ENCODE measurements at regions not wholly inside any gene's neighbourhood (a gene's known extent, or its start where the extent isn't known, plus 50 kb on each side); places are given as distances from the start of the nearest gene placed in this dataset.

DNA sequence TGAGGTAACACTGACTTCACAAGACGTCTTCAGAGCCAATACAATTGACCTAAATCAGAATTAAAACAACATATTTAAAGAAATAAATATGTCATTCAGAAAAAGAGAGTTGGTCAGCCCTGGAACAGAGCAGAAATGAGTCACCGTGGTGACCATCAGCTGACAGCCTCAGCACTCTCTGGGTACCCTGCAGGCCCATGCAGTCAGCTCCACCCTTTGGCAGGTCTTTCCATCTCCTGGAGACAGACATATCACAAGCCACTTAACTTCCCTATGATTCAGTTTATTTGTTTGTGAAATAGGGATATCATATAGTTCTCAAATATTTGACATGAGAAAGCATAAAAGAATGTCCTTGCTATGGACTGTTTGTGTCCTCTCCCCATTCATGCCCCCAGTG lies 151.6 kb upstream of the MEF2C start:
- no peak for DNase-seq (ENCODE audit: low read depth)

DNA sequence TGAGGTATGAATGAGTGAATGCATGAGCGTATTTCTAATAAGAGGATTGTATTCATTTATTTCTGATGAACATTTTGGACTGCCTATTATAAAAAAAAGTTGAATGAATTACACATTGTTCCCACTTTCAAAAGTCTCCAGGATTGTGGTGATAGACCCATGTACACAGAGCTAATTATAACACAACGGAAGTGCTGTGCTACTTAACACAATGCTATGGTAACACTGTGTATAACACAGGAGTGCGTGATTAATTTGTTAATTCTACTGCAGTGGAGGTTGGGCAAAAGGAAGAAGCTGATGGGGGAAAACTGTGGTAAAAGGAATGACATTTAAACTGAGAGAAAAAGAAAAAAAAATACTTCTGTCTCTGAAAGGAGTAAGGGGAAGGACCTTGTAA lies 147.8 kb upstream of the MEF2C start:
- DNase-seq (ENCODE audit: low read depth) = no peak

DNA sequence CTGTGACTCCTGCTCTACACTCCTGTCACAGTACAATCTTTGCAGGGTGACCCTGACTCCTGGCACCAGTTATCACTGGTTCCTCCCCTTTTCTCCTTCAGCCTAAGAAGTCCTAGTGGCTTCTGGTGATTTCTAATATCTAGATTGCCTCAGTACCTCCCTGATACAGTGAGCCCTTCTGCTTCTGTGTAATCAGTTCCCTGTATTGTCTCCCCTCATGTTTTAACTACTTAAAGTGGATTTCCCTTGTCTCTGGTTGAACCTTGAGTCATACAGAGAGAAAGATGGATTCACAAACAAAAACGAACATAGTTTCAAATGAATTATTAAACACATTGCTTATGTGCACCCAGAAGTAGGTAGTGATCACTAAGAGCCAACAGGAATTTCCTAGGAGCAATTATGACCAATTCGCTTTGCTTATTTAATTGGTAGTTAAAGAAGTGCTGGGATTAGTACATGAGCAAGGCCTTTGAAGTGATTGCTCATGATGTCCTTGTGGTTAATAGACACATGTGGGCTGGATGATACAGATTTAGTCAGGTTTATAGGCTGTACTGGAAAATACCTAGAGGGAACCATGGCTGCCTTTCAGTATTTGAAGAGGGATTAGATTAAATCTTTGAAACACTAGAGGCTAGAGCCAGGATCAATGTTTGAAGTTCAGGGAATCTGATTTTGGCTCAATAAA lies 145.8 kb upstream of the MEF2C start:
- no peak for DNase-seq (ENCODE audit: low read depth)

- no peak for DNase-seq (ENCODE audit: low read depth)
Measured at GRCh38 chr5:89024045-89024444, 141.1 kb upstream of the MEF2C start.

DNA sequence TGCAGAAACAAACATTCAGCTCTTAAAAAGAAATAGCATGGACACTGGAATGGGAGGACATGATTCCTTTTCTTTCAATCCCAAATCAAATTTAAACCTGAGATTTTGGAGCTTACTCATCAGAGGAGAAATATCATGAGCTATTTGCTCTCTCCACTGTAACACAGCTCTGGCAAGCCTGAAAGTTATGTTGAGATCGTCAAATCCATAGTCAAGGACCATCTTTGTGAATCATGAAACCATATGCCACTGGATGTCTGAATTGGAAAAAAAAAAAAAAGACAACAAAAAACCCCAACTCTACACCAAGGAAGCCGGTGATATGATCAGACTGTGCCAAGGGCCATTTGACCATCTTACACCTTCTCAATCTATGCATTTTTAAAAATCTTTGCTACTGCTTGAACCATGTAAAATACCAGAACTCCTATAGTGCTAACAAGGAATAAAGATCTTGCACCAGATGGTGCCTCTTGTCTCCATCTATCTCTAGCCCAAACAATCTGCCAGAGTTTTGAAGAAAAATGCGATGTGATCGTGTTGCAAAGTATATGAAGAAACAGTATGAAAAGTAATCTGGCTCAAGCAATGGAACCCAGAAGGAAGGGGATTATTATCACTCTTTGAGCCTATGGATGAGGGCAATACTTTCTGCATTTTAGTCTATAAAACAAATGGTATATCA lies 138.1 kb upstream of the MEF2C start:
- DNase-seq (ENCODE audit: low read depth) = no peak

DNA sequence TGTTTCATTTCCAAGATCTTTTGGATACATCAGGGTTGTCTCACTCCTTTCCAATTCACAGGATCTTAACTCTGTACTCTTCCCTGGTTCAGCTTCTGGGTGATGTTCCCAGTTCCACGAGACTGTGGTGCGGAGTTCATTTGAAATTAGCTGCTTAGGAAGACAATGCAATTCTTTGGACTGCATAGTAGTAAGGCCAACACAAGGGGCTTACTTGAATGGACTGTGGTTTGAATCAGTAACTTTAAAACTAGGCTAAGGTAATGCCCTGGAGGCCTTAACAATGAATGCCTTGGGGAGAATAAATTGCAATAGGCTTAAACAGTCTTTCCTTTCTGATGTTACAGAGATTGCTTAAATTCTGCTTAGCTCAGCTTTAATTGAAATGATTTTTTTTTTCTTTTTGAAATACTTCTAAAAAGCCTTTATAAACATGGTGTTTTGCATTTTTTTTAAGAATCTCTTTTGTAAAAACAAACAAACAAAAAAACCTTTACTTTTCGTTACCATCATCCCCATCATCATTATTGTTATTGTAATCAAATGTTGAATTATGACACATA lies 133.8 kb upstream of the MEF2C start:
- no peak for DNase-seq (ENCODE audit: low read depth)

GRCh38 chr5:89015409-89015808 lies 132.4 kb upstream of the MEF2C start:
- DNase-seq (ENCODE audit: low read depth) = no peak

DNA sequence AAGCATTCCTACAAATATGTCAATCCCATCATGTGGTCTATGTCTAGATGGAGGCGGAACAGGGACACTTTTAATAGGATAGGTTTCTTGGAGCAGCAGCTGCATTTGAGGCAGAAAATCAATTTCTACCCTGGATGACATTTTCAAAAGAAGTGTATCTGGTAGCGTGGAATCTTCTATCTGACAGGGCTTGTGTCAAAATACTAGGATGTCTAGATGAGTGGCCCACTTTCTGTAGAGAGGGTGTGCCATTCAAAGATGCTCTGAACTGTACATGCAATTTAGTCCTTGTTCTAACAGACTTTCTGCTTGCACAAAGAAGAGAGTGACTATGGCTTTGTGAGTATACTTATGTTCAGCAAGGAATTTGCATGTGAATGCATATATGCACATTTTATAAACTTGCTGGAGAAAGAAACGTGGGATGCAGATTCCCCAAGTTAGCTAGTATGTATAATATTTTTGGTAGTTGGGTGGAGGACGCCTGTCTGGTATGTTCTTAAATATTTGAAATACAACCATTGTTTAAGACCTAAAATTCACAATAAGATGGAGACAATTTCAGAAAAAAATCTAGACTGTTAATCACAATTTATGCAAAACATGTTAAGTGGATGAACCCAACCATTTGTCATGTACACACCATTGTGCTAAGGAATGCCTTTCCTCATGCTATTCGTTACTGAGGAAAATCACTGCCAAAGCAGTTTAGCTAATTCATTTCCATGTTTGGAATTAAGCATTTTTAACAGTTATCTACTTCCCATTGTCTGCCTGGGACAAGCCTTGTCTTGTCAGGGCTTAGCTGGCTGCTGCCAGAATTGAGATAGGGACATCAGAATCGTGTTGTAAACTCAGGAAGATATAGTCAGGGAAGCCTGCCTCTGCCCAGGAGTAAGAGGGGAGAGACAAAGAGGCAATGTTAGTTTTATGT lies 129.1 kb upstream of the MEF2C start:
- DNase-seq (ENCODE audit: low read depth) = no peak

- DNase-seq (ENCODE audit: low read depth) = no peak
Measured at GRCh38 chr5:89010512-89010911, 127.5 kb upstream of the MEF2C start.

DNA sequence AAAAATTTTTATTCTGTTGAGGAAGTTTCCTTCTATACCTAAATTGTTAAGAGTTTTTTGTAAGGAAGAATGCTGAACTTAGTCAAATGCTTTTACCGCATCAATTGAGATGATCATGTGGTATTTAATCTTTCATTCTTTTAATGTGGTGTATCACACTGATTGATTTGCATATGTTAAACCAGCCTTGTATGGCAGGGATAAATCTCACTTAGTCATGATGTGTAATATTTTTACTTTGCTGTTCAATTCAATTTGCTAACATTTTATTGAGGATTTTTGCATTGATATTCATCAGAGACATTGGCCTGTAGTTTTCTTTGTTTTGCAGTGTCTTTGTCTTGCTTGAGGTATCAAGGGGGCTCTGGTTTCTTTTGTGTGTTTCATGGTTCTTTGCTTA lies 125.3 kb upstream of the MEF2C start:
- no peak for DNase-seq (ENCODE audit: low read depth)

DNA sequence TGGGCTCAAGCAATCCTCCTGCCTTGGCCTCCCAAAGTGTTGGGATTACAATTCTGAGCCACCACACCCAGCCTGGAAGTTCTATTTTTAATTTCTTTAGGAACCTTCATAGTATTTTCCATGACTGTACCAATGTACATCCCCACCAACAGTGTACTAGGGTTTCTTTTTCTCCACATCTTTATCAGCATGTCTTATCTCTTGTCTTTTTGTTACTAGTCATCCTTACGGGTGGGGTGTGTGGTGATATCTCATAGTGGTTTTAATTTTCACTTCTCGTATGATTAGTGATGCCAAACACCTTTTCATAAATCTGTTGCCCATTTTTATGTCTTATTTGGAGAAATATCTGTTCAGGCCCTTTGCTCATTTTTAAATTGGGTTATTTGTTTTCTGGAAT lies 123.0 kb upstream of the MEF2C start:
- DNase-seq (ENCODE audit: low read depth) = no peak

DNA sequence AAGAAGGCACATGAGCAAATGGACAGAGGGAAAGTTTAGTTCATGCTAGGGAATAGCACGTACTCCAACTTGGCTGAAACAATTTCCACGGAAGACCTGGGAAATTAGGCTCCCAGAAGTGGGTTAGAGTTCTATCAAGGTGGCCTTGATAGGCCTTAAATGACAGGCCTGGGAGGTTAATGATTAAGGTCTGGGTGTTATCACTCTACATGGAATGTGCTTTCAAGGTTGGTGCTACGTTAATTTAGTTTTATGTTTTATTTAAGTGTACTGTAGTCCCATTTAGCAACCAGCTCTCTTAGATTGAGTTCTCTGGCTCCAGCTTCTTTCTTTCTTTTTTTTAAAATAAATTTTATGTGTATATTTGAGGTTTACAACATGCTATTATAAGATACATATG lies 121.4 kb upstream of the MEF2C start:
- DNase-seq (ENCODE audit: low read depth) = no peak

DNA sequence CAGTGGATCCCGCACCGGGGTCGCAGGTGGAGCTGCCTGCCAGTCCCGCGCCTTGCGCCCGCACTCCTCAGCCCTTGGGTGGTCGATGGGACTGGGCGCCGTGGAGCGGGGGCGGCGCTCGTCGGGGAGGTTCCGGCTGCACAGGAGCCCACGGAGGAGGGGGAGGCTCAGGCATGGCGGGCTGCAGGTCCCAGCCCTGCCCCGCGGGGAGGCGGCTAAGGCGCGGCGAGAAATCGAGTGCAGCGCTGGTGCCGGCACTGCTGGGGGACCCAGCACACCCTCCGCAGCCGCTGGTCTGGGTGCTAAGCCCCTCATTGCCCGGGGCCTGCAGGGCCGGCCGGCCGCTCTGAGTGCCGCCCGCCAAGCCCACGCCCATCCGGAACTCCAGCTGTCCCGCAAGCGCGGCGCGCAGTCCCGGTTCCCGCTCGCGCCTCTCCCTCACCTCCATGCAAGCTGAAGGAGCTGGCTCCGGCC lies 120.6 kb upstream of the MEF2C start:
- no peak for DNase-seq (ENCODE audit: low read depth)

DNA sequence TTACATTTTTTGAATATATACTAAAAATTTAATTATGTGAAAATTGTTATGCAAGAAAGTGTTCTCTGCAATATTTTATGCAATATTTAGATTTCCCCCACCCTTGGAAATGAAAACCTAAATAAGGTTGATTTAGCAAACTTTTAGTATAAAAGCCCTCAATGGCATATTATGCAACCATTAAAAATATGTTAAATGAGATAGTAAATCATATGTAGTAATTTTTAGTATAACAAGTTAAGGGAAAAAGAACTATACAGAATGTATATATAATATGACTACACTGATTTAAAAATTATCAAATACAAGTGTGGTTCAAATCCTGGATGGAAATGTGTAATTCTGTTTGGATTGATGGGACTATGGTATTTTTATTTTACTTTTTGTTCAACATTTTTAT lies 116.9 kb upstream of the MEF2C start:
- DNase-seq (ENCODE audit: low read depth) = no peak

DNA sequence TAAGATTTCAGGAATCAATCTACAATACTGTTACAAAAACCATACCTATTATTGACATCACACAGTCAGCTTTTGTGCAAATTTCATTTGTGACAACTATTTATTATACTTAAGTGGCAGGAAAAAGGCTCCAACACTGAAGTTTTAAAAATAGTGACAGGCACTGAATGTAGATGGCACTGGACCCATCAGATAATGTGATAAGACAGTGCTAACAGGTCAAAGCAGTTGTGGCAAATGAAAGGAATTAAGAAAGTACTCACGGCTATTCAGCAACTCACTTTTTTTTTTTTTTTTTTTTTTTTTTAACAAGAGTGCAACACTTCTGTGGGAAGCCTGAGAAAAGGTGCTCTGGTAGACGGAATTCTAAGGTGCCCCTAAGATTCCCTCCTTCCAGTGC lies 115.0 kb upstream of the MEF2C start:
- DNase-seq (ENCODE audit: low read depth) = no peak

DNA sequence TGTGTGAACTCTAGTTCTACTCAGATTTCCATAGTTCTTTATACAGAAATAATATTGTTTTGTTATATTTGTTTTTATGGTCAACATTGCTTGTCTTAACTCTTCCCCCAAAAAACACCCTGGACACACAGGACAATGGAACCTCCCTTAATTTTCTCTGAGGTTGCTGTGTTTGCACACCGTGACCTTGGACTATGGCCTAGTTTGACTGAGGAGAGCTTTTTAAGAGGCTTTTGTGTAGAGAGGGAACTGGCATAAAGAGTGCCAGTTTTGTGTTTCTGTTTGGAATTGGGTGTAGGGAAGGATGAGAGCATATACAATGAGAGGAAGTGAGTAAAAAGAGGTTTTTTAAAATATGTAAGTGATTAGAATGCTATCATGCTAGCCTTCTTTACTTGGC lies 101.1 kb upstream of the MEF2C start:
- no peak for DNase-seq (ENCODE audit: low read depth)

DNA sequence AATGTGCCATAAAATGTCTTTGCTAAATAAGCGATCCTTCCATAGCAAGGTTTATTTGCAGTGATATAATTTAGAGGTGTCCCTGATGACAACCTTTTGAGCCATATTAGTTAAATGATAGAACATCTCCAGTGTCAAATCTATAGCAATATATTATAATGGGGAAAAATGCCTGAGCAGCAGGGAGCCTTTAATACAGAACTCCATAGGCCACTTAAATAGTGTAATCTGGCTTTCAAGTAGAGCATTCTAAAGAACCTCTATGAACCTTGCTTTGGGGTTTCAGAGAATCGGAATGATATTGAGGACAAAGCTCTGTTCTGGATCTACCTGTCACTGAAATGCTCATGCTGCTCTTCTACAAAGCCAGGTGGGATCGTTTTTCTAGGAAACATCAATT lies 96.7 kb upstream of the MEF2C start:
- DNase-seq (ENCODE audit: low read depth) = no peak

- DNase-seq (ENCODE audit: low read depth) = no peak
Measured at GRCh38 chr5:88979244-88979643, 96.3 kb upstream of the MEF2C start.

DNA sequence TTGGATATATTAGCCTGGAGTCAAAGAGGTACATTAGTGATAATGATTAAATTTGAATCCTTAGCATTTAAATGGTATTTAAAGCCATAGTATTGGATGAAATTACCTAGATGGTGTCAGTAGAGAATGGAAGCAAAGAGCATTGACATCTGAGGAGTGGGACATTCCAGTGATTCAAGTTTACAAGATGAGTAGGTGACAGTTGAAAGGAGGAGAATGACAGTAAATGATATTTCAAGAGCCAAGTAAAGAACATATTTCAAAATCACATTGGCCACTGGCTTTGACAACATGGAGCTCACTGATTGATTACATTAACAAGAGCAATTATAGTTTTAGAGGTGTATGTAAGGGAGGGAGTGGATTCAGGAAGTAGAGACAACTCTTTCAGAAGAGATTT lies 93.9 kb upstream of the MEF2C start:
- no peak for DNase-seq (ENCODE audit: low read depth)

DNA sequence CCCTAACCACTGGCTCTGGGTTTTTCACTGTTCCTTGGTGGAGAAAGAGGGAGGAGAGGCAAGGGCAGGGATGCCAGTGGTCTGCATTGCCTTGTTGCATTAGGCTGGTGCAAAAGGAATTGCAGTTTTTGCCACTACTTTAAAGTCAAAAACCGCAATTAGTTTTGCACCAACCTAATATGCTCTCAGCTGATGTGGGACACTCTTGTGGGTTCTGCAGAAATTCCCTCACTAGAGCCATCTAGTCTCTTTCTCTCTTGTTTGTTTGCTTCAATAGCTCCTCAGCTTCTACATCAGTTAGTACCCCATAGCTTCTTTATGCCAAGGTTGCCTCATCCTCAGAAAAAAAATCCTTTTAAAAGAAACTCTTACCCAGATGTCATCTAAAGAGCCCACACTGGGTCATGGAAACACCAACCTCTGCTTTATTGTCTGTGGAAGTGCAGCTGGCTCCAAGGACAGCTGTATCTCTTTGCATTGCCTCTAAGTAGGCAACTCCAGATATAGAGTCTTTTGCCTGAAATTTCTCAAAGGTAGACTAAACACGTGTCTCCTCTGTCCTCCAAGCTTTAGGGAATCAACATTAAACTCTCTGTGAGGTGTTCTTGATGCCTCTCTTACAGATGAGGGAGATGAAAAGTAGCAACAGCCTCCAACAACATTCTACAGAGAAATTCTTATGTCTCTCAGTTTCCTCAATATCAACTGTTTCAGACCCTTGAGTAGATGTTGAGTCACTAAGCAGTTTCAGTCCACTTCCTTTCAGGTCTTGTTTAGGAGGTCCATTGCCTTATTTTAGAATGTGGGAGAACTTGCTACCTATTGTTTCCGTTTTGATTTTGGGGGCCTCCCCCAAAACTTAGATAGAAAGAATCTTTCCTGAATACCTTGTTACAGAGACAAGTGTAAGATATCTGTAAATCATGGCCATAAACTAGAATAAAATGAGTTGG lies 84.9 kb upstream of the MEF2C start:
- DNase-seq (ENCODE audit: low read depth) = no peak

GRCh38 chr5:88964831-88965230 lies 81.8 kb upstream of the MEF2C start:
- DNase-seq (ENCODE audit: low read depth) = no peak

Data from fibroblast of the conjunctiva (primary cell).